ENCODE measurements at regions not wholly inside any gene's neighbourhood (a gene's known extent, or its start where the extent isn't known, plus 50 kb on each side); places are given as distances from the start of the nearest gene placed in this dataset.

GRCh38 chr2:125341353-125341752 lies 1314.6 kb upstream of the GYPC start:
- TF ChIP-seq POLR2AphosphoS5 (IDR thresholded peaks at IDR 0.05), result no peak
- no peak for TF ChIP-seq CTCF (IDR thresholded peaks at IDR 0.05)
